K562 (cell line): ENCODE measurements at regions not wholly inside any gene's neighbourhood (a gene's known extent, or its start where the extent isn't known, plus 50 kb on each side); places are given as distances from the start of the nearest gene placed in this dataset.

Source experiments
- ARID1B ChIP-seq: fragments of 450-650 bp; IDR thresholded peaks from 2 replicates; pipeline ENCODE4 v1.6.1; 2016; ENCODE audit warnings: antibody characterized with exemption, mild to moderate bottlenecking, inconsistent platforms
- ATF3 ChIP-seq, 2 experiments: fragments of 450-650 bp in 1 of 2; sonication (generic) in 1 of 2; formaldehyde crosslinking in 1 of 2; IDR thresholded peaks in 1 of 2; conservative IDR thresholded peaks in 1 of 2; 2 replicates each; pipeline versions ENCODE4 v1.6.1 to v1.8.1; 2016 to 2023; ENCODE audit warnings: mild to moderate bottlenecking in 2 of 2, moderate library complexity in 2 of 2, inconsistent platforms in 1 of 2, missing genetic modification reagents in 1 of 2
- CBFA2T3 ChIP-seq: fragments of 450-650 bp; IDR thresholded peaks from 2 replicates; pipeline ENCODE4 v1.6.1; 2017
- DPF2 ChIP-seq: fragments of 450-650 bp; IDR thresholded peaks from 2 replicates; pipeline ENCODE4 v1.6.1; 2016
- EP300 ChIP-seq: IDR thresholded peaks from 2 replicates; pipeline ENCODE4 v1.6.1; 2012; ENCODE audit warnings: low read length, improper control_type of control experiment
- ETV1 ChIP-seq: fragments of 450-650 bp; conservative IDR thresholded peaks from 2 replicates; pipeline ENCODE4 v1.6.1; 2016; ENCODE audit warnings: missing genetic modification characterization, control low read depth, low read depth, missing compliant biosample characterization
- JUN ChIP-seq, 2 experiments: sonication (generic) in 1 of 2; formaldehyde crosslinking in 1 of 2; IDR thresholded peaks; 2 replicates each; pipeline versions ENCODE4 v1.6.1 to v1.8.0; 2012 to 2022; ENCODE audit warnings: borderline replicate concordance in 2 of 2, mild to moderate bottlenecking in 2 of 2, improper control_type of control experiment in 1 of 2, low read depth in 1 of 2, low read length in 1 of 2, missing genetic modification reagents in 1 of 2
- MEF2D ChIP-seq: conservative IDR thresholded peaks from 2 replicates; pipeline ENCODE4 v1.6.1; 2016; ENCODE audit warnings: low read depth, missing genetic modification characterization, missing compliant biosample characterization
- MTA2 ChIP-seq: fragments of 450-650 bp; IDR thresholded peaks from 2 replicates; pipeline ENCODE4 v1.6.1; 2016; ENCODE audit warnings: low read depth
- NCOR1 ChIP-seq: fragments of 450-650 bp; IDR thresholded peaks from 2 replicates; pipeline ENCODE4 v1.6.1; 2016; ENCODE audit warnings: mild to moderate bottlenecking, moderate library complexity
- NELFE ChIP-seq: IDR thresholded peaks from 2 replicates; pipeline ENCODE4 v1.6.1; 2011; ENCODE audit warnings: mild to moderate bottlenecking; ENCODE audit not compliant: insufficient read depth, insufficient read length
- NFE2 ChIP-seq: IDR thresholded peaks from 2 replicates; pipeline ENCODE4 v1.6.1; 2014; ENCODE audit warnings: antibody characterized with exemption, low read depth
- PKNOX1 ChIP-seq: fragments of 450-650 bp; IDR thresholded peaks from 2 replicates; pipeline ENCODE4 v1.6.1; 2016
- RAD51 ChIP-seq: fragments of 450-650 bp; IDR thresholded peaks from 2 replicates; pipeline ENCODE4 v1.7.1; 2016; ENCODE audit warnings: low read depth, mild to moderate bottlenecking, borderline replicate concordance
- SMARCA4 ChIP-seq: fragments of 450-650 bp; IDR thresholded peaks from 2 replicates; pipeline ENCODE4 v1.6.1; 2016
- STAT6 ChIP-seq: sonication (generic); formaldehyde crosslinking; IDR thresholded peaks from 2 replicates; pipeline ENCODE4 v1.8.1; 2023; ENCODE audit warnings: mild to moderate bottlenecking, missing genetic modification reagents
- TAL1 ChIP-seq: fragments of 450-650 bp; IDR thresholded peaks from 2 replicates; pipeline ENCODE4 v1.6.1; 2016; ENCODE audit warnings: mild to moderate bottlenecking
- TCF3 ChIP-seq: sonication (generic); formaldehyde crosslinking; IDR thresholded peaks from 2 replicates; pipeline ENCODE4 v1.4.0; 2020; ENCODE audit warnings: mild to moderate bottlenecking, missing genetic modification reagents
- ZC3H8 ChIP-seq: fragments of 450-650 bp; IDR thresholded peaks from 2 replicates; pipeline ENCODE4 v1.6.1; 2017
- ZMIZ1 ChIP-seq, 2 experiments: fragments of 150-350 bp in 1 of 2; IDR thresholded peaks; 2 replicates each; pipeline ENCODE4 v1.6.1; 2012 to 2016; ENCODE audit warnings: low read depth in 2 of 2, low read length in 2 of 2, mild to moderate bottlenecking in 1 of 2, moderate library complexity in 1 of 2
- ZNF77 ChIP-seq: fragments of 250-450 bp; sonication (Bioruptor Pico); IDR thresholded peaks from 2 replicates; pipeline ENCODE4 v1.5.0; 2020
- ZNF780A ChIP-seq: fragments of 250-450 bp; sonication (Bioruptor Pico); IDR thresholded peaks from 2 replicates; pipeline ENCODE4 v1.5.0; 2021; ENCODE audit warnings: mild to moderate bottlenecking
- ZSCAN32 ChIP-seq: fragments of 450-650 bp; formaldehyde crosslinking; IDR thresholded peaks from 2 replicates; pipeline ENCODE4 v1.4.0; 2020; ENCODE audit warnings: mild to moderate bottlenecking, moderate library complexity

- TF ChIP-seq TCF3 (CRISPR knock-in tag) (peak; percentile 57), ZNF77 (no peak), NCOR1 (0 out of 2 replicates have a peak, but pooled peaks have one; percentile 12), ZSCAN32 (CRISPR knock-in tag) (no peak), ETV1 (tag) (0 out of 2 replicates have a peak, but pooled peaks have one; percentile 20), ZNF780A (CRISPR knock-in tag) (no peak), RAD51 (no peak), ZMIZ1 (IDR thresholded peaks at IDR 0.05; ENCODE audit: low read depth in 2 of 2, low read length in 2 of 2) (peak in 1 of 2 experiments; percentile 51; a peak in 1 of 4 replicates), ARID1B (peak; percentile 86), PKNOX1 (peak; percentile 54; the same call in 1 of the 2 replicates), TAL1 (peak; percentile 58), ZC3H8 (no peak), JUN (IDR thresholded peaks at IDR 0.05; ENCODE audit: borderline replicate concordance, low read depth, low read length) (0 out of 2 replicates have a peak, but pooled peaks have one; percentile 23), JUN (CRISPR knock-in tag; IDR thresholded peaks at IDR 0.05; ENCODE audit: borderline replicate concordance) (no peak), MEF2D (tag) (0 out of 2 replicates have a peak, but pooled peaks have one; percentile 34), MTA2 (peak; percentile 49; the same call in 1 of the 2 replicates), STAT6 (CRISPR knock-in tag) (no peak), ATF3 (IDR thresholded peaks at IDR 0.05) (0 out of 2 replicates have a peak, but pooled peaks have one; percentile 38), ATF3 (CRISPR knock-in tag; conservative IDR thresholded peaks at IDR 0.05) (no peak), NELFE (no peak), EP300 (peak; percentile 65; the same call in 1 of the 2 replicates), CBFA2T3 (peak; percentile 67), DPF2 (peak; percentile 70), NFE2 (0 out of 2 replicates have a peak, but pooled peaks have one; percentile 9), SMARCA4 (peak; percentile 55; the same call in 1 of the 2 replicates)
These were observed 113.3 kb downstream of the SCG2 start (continued) for GRCh38 chr2:223488814-223489213.
